ENCODE measurements at regions not wholly inside any gene's neighbourhood (a gene's known extent, or its start where the extent isn't known, plus 50 kb on each side); places are given as distances from the start of the nearest gene placed in this dataset.
"Not testable (repeated sequence)": the region's sequence is repeated elsewhere in the genome, so short reads cannot be mapped to it uniquely, and the experiment has no call there.

- no peak for DNase-seq (ENCODE audit: low spot score)
These were observed 333.3 kb upstream of the CDH2 start for GRCh38 chr18:28510210-28510609.

GRCh38 chr18:28504066-28504465 is 327.1 kb upstream of the CDH2 start:
- no peak for DNase-seq (ENCODE audit: low spot score)

- DNase-seq (ENCODE audit: low spot score), result no peak
These were observed 317.2 kb upstream of the CDH2 start for GRCh38 chr18:28494151-28494550.

GRCh38 chr18:28485918-28486317 is 309.0 kb upstream of the CDH2 start:
- DNase-seq (ENCODE audit: low spot score), result no peak

- DNase-seq (ENCODE audit: low spot score), result no peak
These were observed 308.4 kb upstream of the CDH2 start for GRCh38 chr18:28485210-28485801.

GRCh38 chr18:28478531-28478930 is 301.6 kb upstream of the CDH2 start:
- DNase-seq (ENCODE audit: low spot score), result no peak

GRCh38 chr18:28476302-28476701 is 299.4 kb upstream of the CDH2 start:
- no peak for DNase-seq (ENCODE audit: low spot score)

GRCh38 chr18:28469946-28470345 is 293.0 kb upstream of the CDH2 start:
- DNase-seq (ENCODE audit: low spot score), result no peak

GRCh38 chr18:28468901-28469300 is 292.0 kb upstream of the CDH2 start:
- DNase-seq (ENCODE audit: low spot score), result no peak

GRCh38 chr18:28466204-28466603 is 289.3 kb upstream of the CDH2 start:
- DNase-seq (ENCODE audit: low spot score), result no peak

- no peak for DNase-seq (ENCODE audit: low spot score)
These were observed 282.7 kb upstream of the CDH2 start for GRCh38 chr18:28459587-28459986.

GRCh38 chr18:28458751-28459150 is 281.8 kb upstream of the CDH2 start:
- DNase-seq (ENCODE audit: low spot score), result no peak

GRCh38 chr18:28457784-28458183 is 280.9 kb upstream of the CDH2 start:
- DNase-seq (ENCODE audit: low spot score), result no peak

GRCh38 chr18:28455971-28456370 is 279.0 kb upstream of the CDH2 start:
- no peak for DNase-seq (ENCODE audit: low spot score)

- no peak for DNase-seq (ENCODE audit: low spot score)
These were observed 262.9 kb upstream of the CDH2 start for GRCh38 chr18:28439870-28440269.

- no peak for DNase-seq (ENCODE audit: low spot score)
These were observed 261.5 kb upstream of the CDH2 start for GRCh38 chr18:28438381-28438780.

GRCh38 chr18:28432339-28432738 is 255.4 kb upstream of the CDH2 start:
- no peak for DNase-seq (ENCODE audit: low spot score)

GRCh38 chr18:28425886-28426285 is 249.0 kb upstream of the CDH2 start:
- no peak for DNase-seq (ENCODE audit: low spot score)

- DNase-seq (ENCODE audit: low spot score), result no peak
These were observed 245.6 kb upstream of the CDH2 start for GRCh38 chr18:28422577-28422976.

- DNase-seq (ENCODE audit: low spot score), result not testable (repeated sequence)
These were observed 245.0 kb upstream of the CDH2 start for GRCh38 chr18:28421950-28422349.

GRCh38 chr18:28412521-28412920 is 235.6 kb upstream of the CDH2 start:
- no peak for DNase-seq (ENCODE audit: low spot score)

- no peak for DNase-seq (ENCODE audit: low spot score)
These were observed 234.9 kb upstream of the CDH2 start for GRCh38 chr18:28411806-28412205.

GRCh38 chr18:28409811-28410210 is 232.9 kb upstream of the CDH2 start:
- no peak for DNase-seq (ENCODE audit: low spot score)

- no peak for DNase-seq (ENCODE audit: low spot score)
These were observed 231.6 kb upstream of the CDH2 start for GRCh38 chr18:28408528-28408927.

- no peak for DNase-seq (ENCODE audit: low spot score)
These were observed 230.8 kb upstream of the CDH2 start for GRCh38 chr18:28407681-28408080.
